ENCODE measurements at regions not wholly inside any gene's neighbourhood (a gene's known extent, or its start where the extent isn't known, plus 50 kb on each side); places are given as distances from the start of the nearest gene placed in this dataset.
"Not testable (repeated sequence)": the region's sequence is repeated elsewhere in the genome, so short reads cannot be mapped to it uniquely, and the experiment has no call there.

DNA sequence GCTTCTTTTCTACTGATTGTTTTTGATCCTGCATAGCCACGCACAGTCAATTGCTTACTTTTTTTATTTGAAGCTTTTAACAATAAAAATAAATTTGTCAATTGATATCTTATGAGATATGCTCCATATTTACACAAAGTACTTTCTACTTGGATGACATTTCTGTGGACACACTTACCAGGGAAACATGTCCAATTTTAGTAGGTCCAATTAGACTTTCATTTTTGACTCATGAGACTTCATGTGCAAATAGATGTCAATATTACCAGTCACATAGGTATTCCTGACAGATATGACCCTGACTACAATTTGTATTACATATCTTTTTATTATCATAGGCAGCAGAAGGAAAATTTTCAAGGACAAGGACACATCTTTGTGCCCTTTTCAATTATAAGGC, 219.9 kb upstream of the ANKRD50 start:
- TF ChIP-seq, protein P1, sequence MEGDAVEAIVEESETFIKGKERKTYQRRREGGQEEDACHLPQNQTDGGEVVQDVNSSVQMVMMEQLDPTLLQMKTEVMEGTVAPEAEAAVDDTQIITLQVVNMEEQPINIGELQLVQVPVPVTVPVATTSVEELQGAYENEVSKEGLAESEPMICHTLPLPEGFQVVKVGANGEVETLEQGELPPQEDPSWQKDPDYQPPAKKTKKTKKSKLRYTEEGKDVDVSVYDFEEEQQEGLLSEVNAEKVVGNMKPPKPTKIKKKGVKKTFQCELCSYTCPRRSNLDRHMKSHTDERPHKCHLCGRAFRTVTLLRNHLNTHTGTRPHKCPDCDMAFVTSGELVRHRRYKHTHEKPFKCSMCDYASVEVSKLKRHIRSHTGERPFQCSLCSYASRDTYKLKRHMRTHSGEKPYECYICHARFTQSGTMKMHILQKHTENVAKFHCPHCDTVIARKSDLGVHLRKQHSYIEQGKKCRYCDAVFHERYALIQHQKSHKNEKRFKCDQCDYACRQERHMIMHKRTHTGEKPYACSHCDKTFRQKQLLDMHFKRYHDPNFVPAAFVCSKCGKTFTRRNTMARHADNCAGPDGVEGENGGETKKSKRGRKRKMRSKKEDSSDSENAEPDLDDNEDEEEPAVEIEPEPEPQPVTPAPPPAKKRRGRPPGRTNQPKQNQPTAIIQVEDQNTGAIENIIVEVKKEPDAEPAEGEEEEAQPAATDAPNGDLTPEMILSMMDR (IDR thresholded peaks at IDR 0.05) = no peak
- Histone ChIP-seq H3K36me3 (ENCODE audit: insufficient read depth in 1 of 2, low read depth in 1 of 2) (no peaks in the 10 kb centered on the region), H3K4me3 (no peak overlapping the region), H3K4me1 (peaks cover 25% of the 10 kb centered on the region), H3K27ac (no peak overlapping the region), H3K9me3 (no peaks in the 10 kb centered on the region), H3K27me3 (ENCODE audit: insufficient read depth in 3 of 3, low read length in 2 of 3) (no peaks in the 10 kb centered on the region)
- intact Hi-C loops (cut with DNase I) = loop anchor here in 1 of 2 donors (10.0 kb wide), 1 partner anchor 218 kb away; the partner anchor contains the start of gene ANKRD50
- DNase-seq = no peak
- WGBS, 3 donors = 68 to 98% (median 95%) methylated on average over 1 of the region's 1 CpG
- ATAC-seq = no peak

DNA sequence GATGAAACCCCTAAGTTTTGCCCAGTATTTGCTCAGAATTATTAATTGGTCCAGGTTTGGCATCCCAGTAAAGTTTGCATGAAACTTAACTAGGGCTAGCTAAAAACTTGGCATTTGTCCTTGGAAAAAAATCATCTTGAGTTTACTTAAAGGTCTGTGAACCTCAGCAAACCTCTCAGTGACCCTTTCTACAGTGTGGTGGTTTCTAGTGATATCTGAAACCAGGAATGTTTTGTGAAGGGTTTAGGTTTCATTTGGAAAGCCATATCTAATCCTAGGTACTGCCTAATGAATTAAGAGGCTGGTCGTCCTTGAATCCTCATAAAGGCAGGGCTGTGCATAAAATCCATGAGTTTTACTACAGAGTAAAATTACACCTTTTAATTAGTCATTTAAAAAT, 218.5 kb upstream of the ANKRD50 start:
- 28 to 42% (median 28%) methylated on average over 1 of the region's 1 CpG for WGBS, 3 donors
- no peak overlapping the region for H3K27ac ChIP-seq
- ATAC-seq = peak in 1 of 4 donors; percentile 53
- TF ChIP-seq, protein P1 (IDR thresholded peaks at IDR 0.05) = no peak
- H3K9me3 ChIP-seq = no peaks in the 10 kb centered on the region
- intact Hi-C loops (cut with DNase I) = loop anchor here in 1 of 2 donors (10.0 kb wide), 1 partner anchor 216 kb away; the partner anchor contains the start of gene ANKRD50
- H3K4me3 ChIP-seq = no peak overlapping the region
- H3K4me1 ChIP-seq = peaks cover 13% of the 10 kb centered on the region
- no peak for DNase-seq
- H3K36me3 ChIP-seq (ENCODE audit: insufficient read depth in 1 of 2, low read depth in 1 of 2) = no peaks in the 10 kb centered on the region
- no peaks in the 10 kb centered on the region for H3K27me3 ChIP-seq (ENCODE audit: insufficient read depth in 3 of 3, low read length in 2 of 3)

DNA sequence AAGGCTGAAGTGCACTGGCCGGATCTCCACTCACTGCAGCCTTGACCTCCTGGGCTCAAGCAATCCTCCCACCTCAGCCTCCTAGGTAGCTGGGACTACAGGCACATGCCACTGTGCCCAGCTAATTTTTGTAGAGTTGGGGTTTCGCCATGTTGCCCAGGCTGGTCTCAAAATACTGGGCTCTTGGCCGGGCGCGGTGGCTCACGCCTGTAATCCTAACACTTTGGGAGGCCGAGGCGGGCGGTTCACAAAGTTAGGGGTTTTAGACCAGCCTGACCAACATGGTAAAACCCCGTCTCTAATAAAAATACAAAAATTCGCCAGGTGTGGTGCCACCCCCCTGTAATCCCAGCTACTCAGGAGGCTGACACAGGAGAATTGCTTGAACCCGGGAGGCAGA, 210.2 kb upstream of the ANKRD50 start:
- H3K36me3 ChIP-seq (ENCODE audit: insufficient read depth in 1 of 2, low read depth in 1 of 2); H3K27ac ChIP-seq; intact Hi-C loops (cut with DNase I); ATAC-seq; H3K4me3 ChIP-seq; H3K4me1 ChIP-seq; H3K9me3 ChIP-seq; H3K27me3 ChIP-seq (ENCODE audit: insufficient read depth in 3 of 3, low read length in 2 of 3); DNase-seq: not testable (repeated sequence)
- 96 to 99% (median 97%) methylated on average over 12 of the region's 12 CpGs for WGBS, 3 donors

DNA sequence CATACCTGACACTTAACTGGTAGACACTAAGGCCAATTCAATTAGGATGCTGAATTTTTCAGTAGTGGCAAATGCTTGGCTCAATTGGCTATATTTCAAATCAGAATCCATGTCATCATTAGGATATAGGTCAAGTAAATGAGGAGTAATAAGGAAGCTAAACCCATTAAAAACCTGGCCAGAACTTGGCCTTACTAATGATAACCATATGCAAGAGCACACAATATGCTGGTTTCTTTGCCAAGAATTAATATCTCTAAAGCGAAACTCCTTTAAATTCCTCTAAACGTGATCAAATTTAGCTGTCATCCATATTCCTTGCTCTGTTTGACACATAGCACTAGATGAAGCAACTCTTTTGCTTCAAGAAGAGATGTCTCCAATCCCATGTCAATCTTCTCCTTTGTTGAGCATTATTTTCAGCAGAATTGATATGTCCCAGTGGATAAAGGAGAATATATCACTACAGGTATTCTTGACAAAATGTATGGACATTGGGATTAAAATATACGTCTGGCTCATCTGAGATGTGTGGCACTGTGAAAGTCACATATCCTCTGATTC, 206.1 kb upstream of the ANKRD50 start:
- intact Hi-C loops (cut with DNase I) = no loop called here
- no peak for DNase-seq
- Histone ChIP-seq H3K27me3 (ENCODE audit: insufficient read depth in 3 of 3, low read length in 2 of 3) (no peaks in the 10 kb centered on the region), H3K36me3 (ENCODE audit: insufficient read depth in 1 of 2, low read depth in 1 of 2) (no peaks in the 10 kb centered on the region), H3K4me3 (no peak overlapping the region), H3K4me1 (no peaks in the 10 kb centered on the region), H3K27ac (no peak overlapping the region), H3K9me3 (no peaks in the 10 kb centered on the region)
- 71 to 74% (median 73%) methylated on average over 3 of the region's 3 CpGs for WGBS, 3 donors
- TF ChIP-seq, protein P1 (IDR thresholded peaks at IDR 0.05) = no peak
- no peak for ATAC-seq

DNA sequence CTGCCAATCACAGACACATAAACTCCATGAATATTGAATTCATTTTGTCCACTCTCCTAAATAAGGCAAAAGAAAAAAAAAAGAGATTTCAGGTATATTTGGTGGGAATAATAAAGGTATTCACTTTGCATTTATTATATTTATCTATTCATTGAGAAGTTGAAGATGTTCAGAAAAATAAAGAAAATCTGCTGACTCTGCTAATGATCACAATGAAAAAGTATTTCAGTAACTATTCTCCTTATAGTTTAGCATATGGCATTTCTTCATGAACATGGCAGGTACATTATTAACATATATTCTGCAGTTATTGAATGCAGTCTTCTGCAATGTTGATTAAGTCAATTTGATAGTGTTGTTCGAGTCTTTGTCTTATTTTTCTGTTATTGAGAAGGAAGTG, 202.5 kb upstream of the ANKRD50 start:
- 69 to 82% (median 78%) methylated on average over 1 of the region's 1 CpG for WGBS, 3 donors
- H3K27ac ChIP-seq = no peak overlapping the region
- H3K4me1 ChIP-seq = no peaks in the 10 kb centered on the region
- TF ChIP-seq, protein P1 (IDR thresholded peaks at IDR 0.05) = no peak
- DNase-seq (no peak), ATAC-seq (no peak)
- no peaks in the 10 kb centered on the region for H3K27me3 ChIP-seq (ENCODE audit: insufficient read depth in 3 of 3, low read length in 2 of 3)
- peaks cover 13% of the 10 kb centered on the region for H3K9me3 ChIP-seq
- no peak overlapping the region for H3K4me3 ChIP-seq
- intact Hi-C loops (cut with DNase I) = no loop called here
- H3K36me3 ChIP-seq (ENCODE audit: insufficient read depth in 1 of 2, low read depth in 1 of 2) = no peaks in the 10 kb centered on the region

Measured in psoas muscle (tissue), 7 donors.